ENCODE measurements at regions not wholly inside any gene's neighbourhood (a gene's known extent, or its start where the extent isn't known, plus 50 kb on each side); places are given as distances from the start of the nearest gene placed in this dataset.
A peak's percentile ranks its signal among the peaks of the same experiment; 100 is the strongest.

GRCh38 chr5:10875201-10875768 is 114.3 kb upstream of the DAP start:
- DNase-seq = no peak

- no peak for DNase-seq
Measured at GRCh38 chr5:10874541-10874940, 113.5 kb upstream of the DAP start.

DNA sequence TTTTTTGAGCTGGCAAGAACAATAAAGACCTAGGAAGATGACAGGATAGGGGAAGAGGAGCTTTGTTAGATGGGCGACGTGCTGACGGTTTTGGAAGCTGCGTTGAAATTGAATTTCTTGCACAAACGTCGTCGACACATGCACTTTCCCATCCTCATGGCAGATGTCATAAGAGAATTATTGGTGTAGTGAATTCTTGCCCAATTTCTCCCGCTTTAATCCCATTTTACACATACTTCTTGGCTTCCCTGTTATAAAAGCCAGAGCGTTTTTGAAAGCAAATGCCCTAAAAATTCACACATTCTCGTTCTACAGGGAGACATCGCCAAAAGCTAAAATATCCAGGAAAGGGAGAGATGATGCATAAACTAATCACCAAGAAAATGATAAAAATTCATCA is 109.8 kb upstream of the DAP start:
- no peak for DNase-seq

DNA sequence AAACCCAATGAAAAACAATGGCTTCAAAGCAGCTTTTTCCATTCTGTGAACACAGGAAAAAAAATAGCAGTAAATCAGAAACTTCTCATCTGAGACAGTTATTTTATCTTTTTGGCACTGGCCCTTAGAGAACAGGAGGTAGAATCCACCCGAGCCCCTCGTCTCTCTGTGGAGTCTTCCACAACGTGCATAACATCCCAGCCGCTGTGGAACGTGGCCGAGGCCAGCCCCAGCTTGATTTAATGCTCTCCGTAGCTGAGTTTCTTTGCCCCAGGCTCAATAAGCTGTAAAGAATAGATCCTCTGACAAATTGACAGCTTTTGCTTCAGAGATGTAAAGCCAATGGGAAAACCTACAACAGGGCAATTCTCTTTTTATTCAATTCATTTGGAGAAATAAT is 107.9 kb upstream of the DAP start:
- DNase-seq = no peak

GRCh38 chr5:10867389-10868303 is 106.6 kb upstream of the DAP start:
- DNase-seq = no peak

DNA sequence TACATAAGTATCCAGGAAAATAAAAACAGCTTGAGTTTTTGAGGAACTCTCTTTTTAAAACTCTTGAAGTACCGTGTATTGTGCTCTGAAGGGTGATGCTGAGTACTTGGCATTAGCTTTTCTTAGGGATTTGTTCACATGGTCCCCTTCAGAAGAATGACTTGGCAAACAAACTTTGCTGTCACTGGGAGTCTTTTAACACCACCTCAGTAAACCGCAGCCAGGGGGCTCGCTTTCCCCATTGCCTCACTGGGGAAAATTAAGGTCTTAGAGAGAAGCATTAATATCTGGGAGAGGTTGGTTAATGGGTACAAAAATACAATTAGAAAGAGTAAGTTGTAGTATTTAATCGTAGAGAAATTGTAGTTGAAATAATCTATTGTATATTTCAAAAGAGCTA is 105.9 kb upstream of the DAP start:
- DNase-seq = no peak

DNA sequence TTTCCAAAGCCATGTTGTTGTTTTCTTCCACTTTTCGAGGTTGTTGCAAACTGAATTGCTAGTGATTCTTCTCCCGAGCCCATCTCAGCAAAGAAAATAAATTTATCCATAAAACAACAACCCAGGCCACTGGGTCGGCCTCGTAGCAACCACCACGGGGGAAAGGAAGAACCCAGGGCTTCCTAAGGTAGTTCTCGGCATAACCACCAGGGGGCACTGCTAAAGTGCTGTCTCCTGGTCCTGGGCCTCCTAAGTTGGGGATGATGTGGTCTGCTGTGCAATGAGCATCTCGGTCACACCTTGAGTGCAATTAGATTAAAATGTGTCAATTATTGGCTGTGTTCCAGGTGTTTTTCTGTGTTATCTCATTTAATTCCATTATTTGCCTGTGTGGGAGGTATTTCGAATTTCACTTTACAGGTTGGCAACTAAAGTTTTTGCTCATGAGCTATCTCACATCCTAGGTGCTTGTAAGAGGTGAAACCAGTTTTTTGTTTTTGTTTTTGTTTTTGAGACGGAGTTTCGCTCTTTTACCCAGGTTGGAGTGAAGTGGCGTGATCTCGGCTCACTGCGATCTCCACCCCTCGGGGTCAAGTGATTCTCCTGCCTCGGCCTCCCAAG is 102.8 kb upstream of the DAP start:
- peak; percentile 30 to 43 for DNase-seq

- no peak for DNase-seq
Measured at GRCh38 chr5:10862085-10862484, 101.1 kb upstream of the DAP start.

DNA sequence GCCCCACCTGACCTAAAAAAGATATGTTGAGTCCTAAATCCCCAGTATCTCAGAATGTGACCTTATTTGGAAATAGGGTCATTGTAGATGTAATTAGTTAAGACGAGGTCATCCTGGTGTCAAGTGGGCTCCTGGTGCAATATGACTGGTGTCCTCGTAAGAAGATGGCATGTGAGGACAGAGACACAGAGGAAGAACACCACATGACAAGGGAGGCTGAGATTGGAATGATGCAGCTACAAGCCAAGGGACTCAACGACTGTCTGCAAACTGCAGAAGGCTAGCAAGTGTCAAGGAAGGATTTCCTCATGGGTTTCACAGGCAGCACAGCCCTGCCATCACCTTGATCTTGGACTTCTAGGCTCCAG is 100.4 kb upstream of the DAP start:
- no peak for DNase-seq

GRCh38 chr5:10860645-10861422 is 99.8 kb upstream of the DAP start:
- DNase-seq = no peak

DNA sequence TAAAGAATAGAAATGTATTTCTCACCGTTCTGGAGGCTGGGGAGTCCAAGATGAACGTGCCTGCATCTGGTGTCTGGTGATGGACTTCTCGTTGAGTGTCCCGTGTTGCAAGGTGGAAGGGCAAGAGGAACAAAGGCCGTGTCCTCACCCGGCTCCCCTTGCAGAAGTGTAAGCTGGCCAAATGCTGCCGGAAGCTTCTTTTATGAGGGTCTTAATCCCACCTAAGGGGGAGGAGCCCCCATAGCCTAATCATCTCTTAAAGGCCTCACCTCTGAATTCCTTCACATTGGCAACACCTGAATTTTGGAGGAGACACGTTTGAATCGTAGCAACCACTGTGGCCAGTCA is 99.1 kb upstream of the DAP start:
- no peak for DNase-seq

DNA sequence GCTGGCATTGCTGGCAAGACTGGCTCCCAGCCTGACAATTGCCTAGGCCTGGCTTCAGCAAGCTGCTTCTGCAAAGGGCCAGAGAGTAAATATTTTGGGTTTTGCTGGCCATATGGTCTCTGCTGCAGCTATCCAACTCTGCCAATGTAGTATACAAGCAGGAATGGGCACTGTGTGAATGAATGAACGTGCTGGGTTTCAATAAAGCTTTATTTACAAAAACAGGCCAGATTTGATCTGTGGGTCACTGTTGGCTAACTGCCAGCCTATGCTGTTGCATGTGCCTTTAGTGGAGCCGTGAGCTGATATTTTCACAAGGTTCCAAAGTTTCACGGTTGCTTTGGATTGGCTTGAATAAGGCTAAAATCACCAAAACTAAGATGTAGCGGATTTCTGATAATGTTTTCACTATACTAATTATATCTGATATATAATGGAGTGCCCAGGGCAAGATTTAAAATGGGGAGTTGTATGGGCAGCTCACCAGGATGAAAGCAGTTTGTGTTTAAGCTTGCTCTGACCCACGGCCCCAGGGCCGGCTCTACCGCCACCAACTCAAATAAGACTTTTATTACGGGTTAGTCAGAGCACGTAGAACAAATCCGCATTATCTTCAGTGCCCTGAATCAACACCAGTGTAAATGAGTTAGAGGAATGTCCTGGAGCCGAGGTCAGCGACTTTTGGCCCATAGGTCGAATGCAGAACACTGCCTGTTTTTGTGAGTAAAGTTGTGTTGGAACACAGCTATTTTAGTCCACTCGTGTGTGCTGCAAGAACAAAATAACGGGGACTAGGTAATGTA is 98.6 kb upstream of the DAP start:
- DNase-seq = no peak

DNA sequence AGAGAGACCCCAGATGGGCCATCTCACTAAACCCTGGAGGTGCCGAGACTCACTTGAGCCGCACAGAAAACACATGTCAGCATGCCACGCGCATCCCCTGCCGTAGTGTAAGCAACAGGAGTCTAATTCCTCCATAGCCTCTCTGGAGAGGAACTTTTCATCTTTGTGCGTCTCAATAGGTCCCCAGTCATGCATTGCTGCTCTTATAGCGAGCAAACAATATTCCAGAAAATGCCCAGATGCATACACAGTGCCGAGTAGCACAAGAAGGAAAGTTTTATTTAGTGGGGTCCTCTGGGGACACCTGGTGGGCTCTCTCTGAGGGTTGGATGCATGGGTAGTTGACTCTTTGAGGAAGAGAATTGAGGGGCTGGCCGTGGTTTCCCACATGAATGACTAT is 97.9 kb upstream of the DAP start:
- DNase-seq = no peak

DNA sequence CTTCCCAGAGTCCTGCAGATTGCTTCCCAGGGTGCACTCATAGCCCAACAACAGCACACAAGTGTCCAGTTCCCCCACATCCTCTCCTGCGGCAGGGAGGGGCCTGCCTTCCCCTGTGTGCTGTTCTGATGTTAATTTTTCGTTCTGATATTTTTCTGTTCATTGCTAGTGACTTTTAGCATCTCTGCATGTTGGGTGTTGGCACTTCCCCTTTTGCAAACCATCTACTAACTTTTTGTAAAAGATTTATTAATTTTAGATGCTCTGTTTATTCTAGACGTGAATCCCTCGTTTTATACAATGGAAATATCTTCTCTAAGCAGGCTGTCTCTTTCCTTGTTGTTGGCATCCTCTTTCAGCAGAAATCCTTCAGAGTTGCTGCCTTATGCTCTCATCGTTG is 97.3 kb upstream of the DAP start:
- no peak for DNase-seq

GRCh38 chr5:10857338-10857733 is 96.3 kb upstream of the DAP start:
- no peak for DNase-seq

DNA sequence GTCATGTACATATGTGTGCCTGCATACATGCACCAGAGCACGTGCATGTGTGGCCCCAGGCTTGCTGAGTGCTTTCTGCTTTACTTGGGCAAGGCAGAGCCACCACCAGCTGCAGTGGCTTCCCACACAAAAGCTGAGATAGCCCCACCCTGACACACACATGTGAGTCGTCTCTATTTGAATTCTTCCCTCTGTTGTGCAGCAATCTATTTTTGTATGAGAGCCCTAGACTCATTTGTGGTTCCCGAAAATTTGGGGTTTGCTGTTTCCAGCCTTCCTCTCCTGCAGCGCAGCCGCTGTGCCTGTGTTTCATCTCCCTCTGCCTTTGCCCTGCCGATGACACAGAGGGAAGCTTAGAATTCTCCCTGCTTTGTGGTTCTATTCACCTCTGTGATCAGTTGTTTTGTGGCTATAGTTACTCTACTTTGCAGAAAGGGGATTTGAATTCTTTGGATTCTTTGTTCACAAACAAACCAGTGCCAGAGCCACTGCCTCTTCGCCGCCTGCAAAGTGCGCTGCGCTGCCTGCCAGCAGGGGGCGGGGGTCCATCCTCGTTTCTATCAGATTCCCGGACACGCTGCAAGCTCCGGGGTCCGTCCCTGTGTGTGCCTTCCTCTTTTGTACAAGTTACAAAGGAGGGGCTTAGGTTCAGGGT is 95.8 kb upstream of the DAP start:
- DNase-seq = peak in 1 of 2 donors; percentile 5

- no peak for DNase-seq
Measured at GRCh38 chr5:10856071-10856470, 95.0 kb upstream of the DAP start.

DNA sequence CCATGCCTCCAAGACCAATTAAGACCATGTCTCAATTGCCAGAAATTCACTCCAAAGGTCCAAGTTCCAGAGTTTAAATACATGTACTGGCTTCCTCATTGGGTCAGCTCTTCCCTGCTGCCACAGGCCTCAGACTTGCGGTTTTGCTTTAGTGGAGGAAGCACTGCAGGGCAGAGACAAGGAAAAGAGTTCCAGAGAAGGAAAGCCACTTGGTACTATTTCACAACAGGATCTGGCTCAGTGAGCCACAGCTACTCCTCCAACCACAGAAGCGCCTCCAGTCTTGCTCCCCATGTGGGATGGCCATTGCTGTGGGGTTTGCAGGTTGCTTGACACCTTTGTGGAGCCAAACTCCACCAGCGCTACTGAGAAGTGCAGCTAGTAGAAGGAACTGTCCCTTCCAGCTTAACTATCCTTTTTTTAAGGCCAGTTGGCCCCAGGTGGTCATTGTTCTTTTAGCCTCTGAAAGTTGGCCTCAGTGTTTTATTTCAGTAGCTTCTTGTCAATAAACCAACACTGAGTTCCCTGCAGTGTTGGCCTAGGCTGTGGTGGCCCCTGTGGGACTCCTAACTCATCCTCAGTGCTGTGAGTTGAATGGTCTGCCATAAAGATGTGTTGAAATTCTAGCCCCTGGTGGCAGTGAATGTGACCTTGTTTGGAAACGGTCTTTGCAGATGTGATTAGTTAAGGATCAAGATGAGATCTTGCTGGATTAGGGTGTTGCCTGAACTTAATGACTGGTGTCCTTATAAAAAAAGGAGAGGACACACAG is 93.7 kb upstream of the DAP start:
- no peak for DNase-seq

GRCh38 chr5:10853154-10853553 is 92.1 kb upstream of the DAP start:
- no peak for DNase-seq

DNA sequence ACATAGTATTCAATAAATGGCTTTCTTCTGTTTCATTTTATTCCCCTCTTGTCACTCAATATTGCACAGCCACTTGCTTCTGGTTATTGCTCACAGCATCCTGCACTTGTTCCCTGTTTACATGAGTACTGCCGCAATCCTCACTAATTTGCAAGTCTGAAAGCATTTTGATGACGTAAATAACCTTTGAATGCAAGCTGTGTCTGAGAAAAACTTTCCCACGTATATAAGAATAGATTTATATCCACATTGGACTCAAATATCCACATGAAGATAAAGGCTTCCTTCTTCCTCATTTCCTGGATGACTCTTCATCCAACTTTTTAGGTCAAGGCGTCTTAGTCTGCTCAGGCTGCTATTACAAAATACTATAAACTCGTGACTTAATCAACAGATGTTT is 88.2 kb upstream of the DAP start:
- DNase-seq = no peak

DNA sequence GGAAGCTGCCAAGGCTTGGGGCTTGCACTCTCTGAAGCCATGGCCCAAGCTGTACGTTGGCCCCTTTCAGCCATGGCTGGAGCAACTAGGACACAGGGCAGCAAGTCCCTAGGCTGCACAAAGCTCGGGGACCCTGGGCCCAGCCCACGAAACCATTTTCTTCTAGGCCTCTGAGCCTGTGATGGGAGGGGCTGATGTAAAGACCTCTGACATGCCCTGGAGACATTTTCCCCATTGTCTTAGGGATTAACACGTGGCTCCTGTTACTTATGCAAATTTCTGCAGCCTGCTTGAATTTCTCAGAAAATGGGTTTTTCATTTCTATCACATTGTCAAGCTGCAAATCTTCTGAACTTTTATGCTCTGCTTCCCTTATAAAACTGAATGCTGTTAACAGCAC is 83.0 kb upstream of the DAP start:
- no peak for DNase-seq

Data from CD4-positive, alpha-beta T cell treated with Interferon alpha-2 for 1 hour (primary cell).